ENCODE measurements at regions not wholly inside any gene's neighbourhood (a gene's known extent, or its start where the extent isn't known, plus 50 kb on each side); places are given as distances from the start of the nearest gene placed in this dataset.
A peak's percentile ranks its signal among the peaks of the same experiment; 100 is the strongest.

DNA sequence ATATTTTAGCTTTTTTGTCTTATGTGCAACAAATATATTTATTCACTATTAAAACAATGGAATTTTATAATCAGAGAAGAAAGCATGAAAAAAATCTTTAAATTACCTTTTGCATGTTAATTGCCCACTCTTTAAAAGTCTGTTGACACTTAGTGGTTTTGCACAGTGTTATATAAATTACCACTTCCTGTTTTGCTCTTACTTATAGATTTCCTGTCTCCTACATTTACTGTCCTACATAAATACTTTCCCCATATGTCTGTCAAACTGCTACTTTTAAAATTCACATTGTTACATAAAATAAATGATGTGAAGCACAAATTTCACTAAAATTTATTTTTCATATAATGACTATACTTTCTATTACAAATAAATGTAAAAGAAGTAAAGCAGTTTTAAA is 161.1 kb upstream of the NDST4 start:
- Histone ChIP-seq H3K4me2 (replicated peaks; ENCODE audit: extremely low read depth, low read length, poor library complexity, severe bottlenecking) (peak overlapping the region; percentile 17), H3K4me1 (ENCODE audit: control insufficient read depth in 1 of 2, insufficient read depth in 2 of 2, low read length in 2 of 2) (peaks cover 18 to 42% of the 10 kb centered on the region in 2 donors), H3K36me3 (replicated peaks in 1 of 2; ENCODE audit: control insufficient read depth in 1 of 2, insufficient read depth in 2 of 2, low read length in 2 of 2) (no peaks in the 10 kb centered on the region), H3K9me3 (replicated peaks in 1 of 2; ENCODE audit: control insufficient read depth in 1 of 2, insufficient read depth in 1 of 2, low read length in 2 of 2) (no peaks in the 10 kb centered on the region), H4K20me1 (ENCODE audit: insufficient read depth, low read length) (no peaks in the 10 kb centered on the region), H3K27ac (ENCODE audit: low read depth in 1 of 2, low read length in 2 of 2) (no peak overlapping the region), H3K79me2 (ENCODE audit: insufficient read depth, low read length) (no peaks in the 10 kb centered on the region), H3K9ac (ENCODE audit: insufficient read depth, low read length, poor library complexity, severe bottlenecking) (no peak overlapping the region), H3K27me3 (ENCODE audit: control insufficient read depth in 2 of 2, insufficient read depth in 2 of 2, low read length in 2 of 2) (no peaks in the 10 kb centered on the region), H3K4me3 (replicated peaks in 1 of 3; ENCODE audit: low read depth in 2 of 3, low read length in 3 of 3) (no peak overlapping the region), H2AFZ (ENCODE audit: insufficient read depth, low read depth, low read length, poor library complexity, severe bottlenecking) (no peak overlapping the region)
- intact Hi-C loops (cut with micrococcal nuclease) = no loop called here
- peaks cover 0 to 3% (median 0%) of the 10 kb centered on the region in 7 donors for H3K9me3 Mint-ChIP-seq
- DNase-seq = peak in 2 of 3 donors; percentile 5 to 10
- TF ChIP-seq, protein P1, sequence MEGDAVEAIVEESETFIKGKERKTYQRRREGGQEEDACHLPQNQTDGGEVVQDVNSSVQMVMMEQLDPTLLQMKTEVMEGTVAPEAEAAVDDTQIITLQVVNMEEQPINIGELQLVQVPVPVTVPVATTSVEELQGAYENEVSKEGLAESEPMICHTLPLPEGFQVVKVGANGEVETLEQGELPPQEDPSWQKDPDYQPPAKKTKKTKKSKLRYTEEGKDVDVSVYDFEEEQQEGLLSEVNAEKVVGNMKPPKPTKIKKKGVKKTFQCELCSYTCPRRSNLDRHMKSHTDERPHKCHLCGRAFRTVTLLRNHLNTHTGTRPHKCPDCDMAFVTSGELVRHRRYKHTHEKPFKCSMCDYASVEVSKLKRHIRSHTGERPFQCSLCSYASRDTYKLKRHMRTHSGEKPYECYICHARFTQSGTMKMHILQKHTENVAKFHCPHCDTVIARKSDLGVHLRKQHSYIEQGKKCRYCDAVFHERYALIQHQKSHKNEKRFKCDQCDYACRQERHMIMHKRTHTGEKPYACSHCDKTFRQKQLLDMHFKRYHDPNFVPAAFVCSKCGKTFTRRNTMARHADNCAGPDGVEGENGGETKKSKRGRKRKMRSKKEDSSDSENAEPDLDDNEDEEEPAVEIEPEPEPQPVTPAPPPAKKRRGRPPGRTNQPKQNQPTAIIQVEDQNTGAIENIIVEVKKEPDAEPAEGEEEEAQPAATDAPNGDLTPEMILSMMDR (IDR thresholded peaks at IDR 0.05) = no peak
- H3K27me3 Mint-ChIP-seq (ENCODE audit: low read depth in 3 of 3) = peaks cover 0 to 2% (median 0%) of the 10 kb centered on the region in 3 donors
- peaks cover 36% of the 10 kb centered on the region for H3K4me1 Mint-ChIP-seq
- H3K4me3 Mint-ChIP-seq = no peak overlapping the region
- H3K27ac Mint-ChIP-seq = no peak overlapping the region
- no peaks in the 10 kb centered on the region for H3K36me3 Mint-ChIP-seq

- WGBS (ENCODE audit: insufficient coverage) = no CpG with 5 or more reads among the region's 2 CpGs
- H3K27ac ChIP-seq (ENCODE audit: low read depth in 1 of 2, low read length in 2 of 2) = no peak overlapping the region
These were observed 159.2 kb upstream of the NDST4 start for GRCh38 chr4:115272594-115272993.

More at GRCh38 chr4:115272594-115272993, 159.2 kb upstream of the NDST4 start:
- Mint-ChIP-seq H3K4me3 (no peak overlapping the region), H3K4me1 (peaks cover 32% of the 10 kb centered on the region), H3K27ac (no peak overlapping the region), H3K27me3 (ENCODE audit: low read depth in 3 of 3) (peaks cover 0 to 2% (median 0%) of the 10 kb centered on the region in 3 donors), H3K9me3 (no peaks in the 10 kb centered on the region), H3K36me3 (no peaks in the 10 kb centered on the region)
- intact Hi-C loops (cut with micrococcal nuclease) = no loop called here
- no peaks in the 10 kb centered on the region for H3K36me3 ChIP-seq (replicated peaks in 1 of 2; ENCODE audit: control insufficient read depth in 1 of 2, insufficient read depth in 2 of 2, low read length in 2 of 2)
- no peak for DNase-seq
- H3K4me2 ChIP-seq (replicated peaks; ENCODE audit: extremely low read depth, low read length, poor library complexity, severe bottlenecking) = no peak overlapping the region
- H3K9me3 ChIP-seq (replicated peaks in 1 of 2; ENCODE audit: control insufficient read depth in 1 of 2, insufficient read depth in 1 of 2, low read length in 2 of 2) = no peaks in the 10 kb centered on the region
- H3K79me2 ChIP-seq (ENCODE audit: insufficient read depth, low read length) = no peaks in the 10 kb centered on the region
- H4K20me1 ChIP-seq (ENCODE audit: insufficient read depth, low read length) = no peaks in the 10 kb centered on the region
- no peak overlapping the region for H3K4me3 ChIP-seq (replicated peaks in 1 of 3; ENCODE audit: low read depth in 2 of 3, low read length in 3 of 3)
- peaks cover 15 to 35% of the 10 kb centered on the region in 2 donors for H3K4me1 ChIP-seq (ENCODE audit: control insufficient read depth in 1 of 2, insufficient read depth in 2 of 2, low read length in 2 of 2)
- no peak overlapping the region for H2AFZ ChIP-seq (ENCODE audit: insufficient read depth, low read depth, low read length, poor library complexity, severe bottlenecking)
- no peak overlapping the region for H3K9ac ChIP-seq (ENCODE audit: insufficient read depth, low read length, poor library complexity, severe bottlenecking)
- TF ChIP-seq, protein P1 (IDR thresholded peaks at IDR 0.05) = no peak
- H3K27me3 ChIP-seq (ENCODE audit: control insufficient read depth in 2 of 2, insufficient read depth in 2 of 2, low read length in 2 of 2) = no peaks in the 10 kb centered on the region

Data from CD14-positive monocyte (primary cell).